RWPE2 (cell line): ENCODE measurements at regions not wholly inside any gene's neighbourhood (a gene's known extent, or its start where the extent isn't known, plus 50 kb on each side); places are given as distances from the start of the nearest gene placed in this dataset.
A peak's percentile ranks its signal among the peaks of the same experiment; 100 is the strongest.
"Not testable (repeated sequence)": the region's sequence is repeated elsewhere in the genome, so short reads cannot be mapped to it uniquely, and the experiment has no call there.

Source experiments
- ATAC-seq: fragments of 200-7000 bp; cut with Tn5 transposase; 3 replicates; pipeline ENCODE4 v1.9.1; 2021; ENCODE audit warnings: low read depth
- DNase-seq: peaks from one replicate; pipeline ENCODE4 v3.0.0-alpha.2; 2020; ENCODE audit warnings: low spot score
- H3K27ac ChIP-seq: fragments of 450-650 bp; 2 replicates; pipeline ENCODE4 v1.5.1; 2017; ENCODE audit warnings: mild to moderate bottlenecking; ENCODE audit not compliant: poor library complexity, severe bottlenecking
- H3K27me3 ChIP-seq: fragments of 250-450 bp; sonication (Bioruptor Pico); 2 replicates; pipeline ENCODE4 v1.5.1; 2021; ENCODE audit warnings: mild to moderate bottlenecking, moderate library complexity; ENCODE audit not compliant: insufficient read depth, poor library complexity, severe bottlenecking
- H3K36me3 ChIP-seq: fragments of 250-450 bp; sonication (Bioruptor Pico); 2 replicates; pipeline ENCODE4 v1.5.1; 2020; ENCODE audit warnings: low read depth, mild to moderate bottlenecking, moderate library complexity
- H3K4me1 ChIP-seq: fragments of 250-450 bp; sonication (Bioruptor Pico); 2 replicates; pipeline ENCODE4 v1.5.1; 2021; ENCODE audit warnings: mild to moderate bottlenecking, moderate library complexity; ENCODE audit not compliant: insufficient read depth, poor library complexity, severe bottlenecking
- H3K4me3 ChIP-seq: fragments of 250-450 bp; sonication (Bioruptor Pico); 2 replicates; pipeline ENCODE4 v1.5.1; 2021; ENCODE audit warnings: mild to moderate bottlenecking, moderate library complexity; ENCODE audit not compliant: severe bottlenecking
- H3K9me3 ChIP-seq: fragments of 250-450 bp; sonication (Bioruptor Pico); 2 replicates; pipeline ENCODE4 v1.5.1; 2021; ENCODE audit warnings: mild to moderate bottlenecking, moderate library complexity; ENCODE audit not compliant: severe bottlenecking
- CTCF ChIP-seq: fragments of 450-650 bp; IDR thresholded peaks from one replicate; pipeline ENCODE4 v1.5.1; 2017; ENCODE audit warnings: mild to moderate bottlenecking, moderate library complexity; ENCODE audit not compliant: poor library complexity, severe bottlenecking

- Histone ChIP-seq H3K4me1 (no peaks in the 10 kb centered on the region), H3K27me3 (peaks cover 3% of the 10 kb centered on the region), H3K27ac (no peak overlapping the region), H3K4me3 (no peak overlapping the region), H3K9me3 (no peaks in the 10 kb centered on the region), H3K36me3 (no peaks in the 10 kb centered on the region)
- peak; percentile 41; the same call in 1 of the 3 replicates for ATAC-seq
- TF ChIP-seq CTCF: no peak
- no peak for DNase-seq
Observed at GRCh38 chr9:85487872-85488271, 253.9 kb downstream of the AGTPBP1 start.

- no peaks in the 10 kb centered on the region for H3K4me1 ChIP-seq
- ATAC-seq (no peak), DNase-seq (no peak)
- H3K9me3 ChIP-seq: no peaks in the 10 kb centered on the region
- no peak for TF ChIP-seq CTCF
- no peaks in the 10 kb centered on the region for H3K36me3 ChIP-seq
- H3K27me3 ChIP-seq: peaks cover 16% of the 10 kb centered on the region
- no peak overlapping the region for H3K27ac ChIP-seq
- no peak overlapping the region for H3K4me3 ChIP-seq
Observed at GRCh38 chr9:85484235-85484634, 257.5 kb downstream of the AGTPBP1 start.

GRCh38 chr9:85483208-85483607 lies 258.5 kb downstream of the AGTPBP1 start:
- peaks cover 16% of the 10 kb centered on the region for H3K27me3 ChIP-seq
- H3K4me3 ChIP-seq: no peak overlapping the region
- no peaks in the 10 kb centered on the region for H3K9me3 ChIP-seq
- no peaks in the 10 kb centered on the region for H3K36me3 ChIP-seq
- H3K4me1 ChIP-seq: no peaks in the 10 kb centered on the region
- ATAC-seq (no peak), DNase-seq (no peak)
- no peak overlapping the region for H3K27ac ChIP-seq
- peak; percentile 27 for TF ChIP-seq CTCF

- no peak for DNase-seq
- Histone ChIP-seq H3K9me3 (no peaks in the 10 kb centered on the region), H3K4me3 (no peak overlapping the region), H3K4me1 (no peaks in the 10 kb centered on the region), H3K27ac (no peak overlapping the region), H3K27me3 (peaks cover 13% of the 10 kb centered on the region), H3K36me3 (no peaks in the 10 kb centered on the region)
- no peak for TF ChIP-seq CTCF
- no peak for ATAC-seq
Observed at GRCh38 chr9:85479305-85479704, 262.4 kb downstream of the AGTPBP1 start.

- Histone ChIP-seq H3K4me1 (no peaks in the 10 kb centered on the region), H3K9me3 (no peaks in the 10 kb centered on the region), H3K4me3 (no peak overlapping the region), H3K27me3 (peaks cover 13% of the 10 kb centered on the region), H3K36me3 (no peaks in the 10 kb centered on the region), H3K27ac (no peak overlapping the region)
- no peak for ATAC-seq
- no peak for DNase-seq
- TF ChIP-seq CTCF: no peak
Observed at GRCh38 chr9:85478847-85479246, 262.9 kb downstream of the AGTPBP1 start.

- H3K9me3 ChIP-seq, ATAC-seq, H3K27ac ChIP-seq, DNase-seq, H3K27me3 ChIP-seq, H3K4me1 ChIP-seq, H3K4me3 ChIP-seq, H3K36me3 ChIP-seq: not testable (repeated sequence)
Observed at GRCh38 chr9:85474896-85475295, 266.9 kb downstream of the AGTPBP1 start.
